K562 (cell line): ENCODE measurements at regions not wholly inside any gene's neighbourhood (a gene's known extent, or its start where the extent isn't known, plus 50 kb on each side); places are given as distances from the start of the nearest gene placed in this dataset.
A peak's percentile ranks its signal among the peaks of the same experiment; 100 is the strongest.

Experiments
- C11orf30 ChIP-seq: fragments of 450-650 bp; IDR thresholded peaks from 2 replicates; pipeline ENCODE4 v1.6.1; 2016; ENCODE audit warnings: low read depth, mild to moderate bottlenecking
- ELF2 ChIP-seq: fragments of 250-450 bp; sonication (Bioruptor Pico); IDR thresholded peaks from 2 replicates; pipeline ENCODE4 v1.5.0; 2021; ENCODE audit warnings: mild to moderate bottlenecking
- FOXJ2 ChIP-seq: fragments of 200-800 bp; sonication (Bioruptor generic); IDR thresholded peaks from 2 replicates; pipeline ENCODE4 v1.6.1; 2016; ENCODE audit warnings: missing genetic modification characterization, missing compliant biosample characterization
- GTF2A2 ChIP-seq: IDR thresholded peaks from 2 replicates; pipeline ENCODE4 v1.6.1; 2016; ENCODE audit warnings: mild to moderate bottlenecking, missing genetic modification characterization, missing compliant biosample characterization
- HMG20B ChIP-seq: fragments of 250-450 bp; sonication (Bioruptor Pico); IDR thresholded peaks from 2 replicates; pipeline ENCODE4 v1.5.0; 2021; ENCODE audit warnings: mild to moderate bottlenecking
- KDM5B ChIP-seq: fragments of 200-600 bp; sonication (generic); IDR thresholded peaks from 2 replicates; pipeline ENCODE4 v1.6.1; 2012; ENCODE audit warnings: low read depth, mild to moderate bottlenecking, moderate library complexity, low read length, control low read depth, inconsistent platforms; ENCODE audit not compliant: insufficient replicate concordance
- MAFF ChIP-seq: IDR thresholded peaks from 2 replicates; pipeline ENCODE4 v1.6.1; 2012; ENCODE audit warnings: low read length, improper control_type of control experiment
- MGA ChIP-seq: fragments of 450-650 bp; IDR thresholded peaks from 2 replicates; pipeline ENCODE4 v1.6.1; 2016; ENCODE audit warnings: mild to moderate bottlenecking, moderate library complexity
- NONO ChIP-seq, 2 experiments: fragments of 200-400 bp in 1 of 2; fragments of 450-650 bp in 1 of 2; formaldehyde crosslinking in 1 of 2; IDR thresholded peaks; 2 replicates each; pipeline ENCODE4 v1.6.1; 2017; ENCODE audit warnings: low read depth in 2 of 2, mild to moderate bottlenecking in 2 of 2, moderate library complexity in 2 of 2, low read length in 1 of 2
- SIN3B ChIP-seq: fragments of 450-650 bp; IDR thresholded peaks from 2 replicates; pipeline ENCODE4 v1.6.1; 2017; ENCODE audit warnings: low read depth, mild to moderate bottlenecking, moderate library complexity
- ZC3H11A ChIP-seq: IDR thresholded peaks from 2 replicates; pipeline ENCODE4 v1.6.1; 2012; ENCODE audit warnings: low read depth, low read length, improper control_type of control experiment
- TF ChIP-seq, protein P1 (sequence below): fragments of 450-650 bp; conservative IDR thresholded peaks from 2 replicates; pipeline ENCODE4 v1.6.1; 2016; ENCODE audit warnings: missing genetic modification characterization, low read depth, mild to moderate bottlenecking, control low read depth, missing compliant biosample characterization
- TF ChIP-seq, protein P2 (sequence below): fragments of 250-450 bp; sonication (Bioruptor Pico); IDR thresholded peaks from 2 replicates; pipeline ENCODE4 v1.4.0; 2020; ENCODE audit warnings: borderline replicate concordance

GRCh38 chr16:79869304-79870015, 268.9 kb upstream of the MAF start (continued):
- TF ChIP-seq, protein P1, sequence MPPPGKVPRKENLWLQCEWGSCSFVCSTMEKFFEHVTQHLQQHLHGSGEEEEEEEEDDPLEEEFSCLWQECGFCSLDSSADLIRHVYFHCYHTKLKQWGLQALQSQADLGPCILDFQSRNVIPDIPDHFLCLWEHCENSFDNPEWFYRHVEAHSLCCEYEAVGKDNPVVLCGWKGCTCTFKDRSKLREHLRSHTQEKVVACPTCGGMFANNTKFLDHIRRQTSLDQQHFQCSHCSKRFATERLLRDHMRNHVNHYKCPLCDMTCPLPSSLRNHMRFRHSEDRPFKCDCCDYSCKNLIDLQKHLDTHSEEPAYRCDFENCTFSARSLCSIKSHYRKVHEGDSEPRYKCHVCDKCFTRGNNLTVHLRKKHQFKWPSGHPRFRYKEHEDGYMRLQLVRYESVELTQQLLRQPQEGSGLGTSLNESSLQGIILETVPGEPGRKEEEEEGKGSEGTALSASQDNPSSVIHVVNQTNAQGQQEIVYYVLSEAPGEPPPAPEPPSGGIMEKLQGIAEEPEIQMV (tag) = 0 out of 2 replicates have a peak, but pooled peaks have one; percentile 23
- TF ChIP-seq C11orf30 (peak; percentile 80), SIN3B (no peak), GTF2A2 (0 out of 2 replicates have a peak, but pooled peaks have one; percentile 5), NONO (IDR thresholded peaks at IDR 0.05; ENCODE audit: low read depth in 2 of 2, low read length in 1 of 2) (no peak), HMG20B (CRISPR knock-in tag) (no peak), MGA (peak; percentile 80), ZC3H11A (no peak), MAFF (0 out of 2 replicates have a peak, but pooled peaks have one; percentile 39), ELF2 (peak; percentile 56; the same call in 1 of the 2 replicates), FOXJ2 (tag) (no peak), KDM5B (no peak)
- TF ChIP-seq, protein P2, sequence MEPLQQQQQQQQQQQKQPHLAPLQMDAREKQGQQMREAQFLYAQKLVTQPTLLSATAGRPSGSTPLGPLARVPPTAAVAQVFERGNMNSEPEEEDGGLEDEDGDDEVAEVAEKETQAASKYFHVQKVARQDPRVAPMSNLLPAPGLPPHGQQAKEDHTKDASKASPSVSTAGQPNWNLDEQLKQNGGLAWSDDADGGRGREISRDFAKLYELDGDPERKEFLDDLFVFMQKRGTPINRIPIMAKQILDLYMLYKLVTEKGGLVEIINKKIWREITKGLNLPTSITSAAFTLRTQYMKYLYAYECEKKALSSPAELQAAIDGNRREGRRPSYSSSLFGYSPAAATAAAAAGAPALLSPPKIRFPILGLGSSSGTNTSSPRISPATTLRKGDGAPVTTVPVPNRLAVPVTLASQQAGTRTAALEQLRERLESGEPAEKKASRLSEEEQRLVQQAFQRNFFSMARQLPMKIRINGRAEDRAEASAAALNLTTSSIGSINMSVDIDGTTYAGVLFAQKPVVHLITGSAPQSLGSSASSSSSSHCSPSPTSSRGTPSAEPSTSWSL (CRISPR knock-in tag) = peak; percentile 62; the same call in 1 of the 2 replicates
